K562 (cell line): ENCODE measurements at regions not wholly inside any gene's neighbourhood (a gene's known extent, or its start where the extent isn't known, plus 50 kb on each side); places are given as distances from the start of the nearest gene placed in this dataset.

Source experiments
- CHCHD3 ChIP-seq: fragments of 250-450 bp; sonication (Bioruptor Pico); IDR thresholded peaks from 2 replicates; pipeline ENCODE4 v2.1.2; 2022; ENCODE audit warnings: mild to moderate bottlenecking
- DNMT1 ChIP-seq: fragments of 450-650 bp; IDR thresholded peaks from 2 replicates; pipeline ENCODE4 v1.6.1; 2016; ENCODE audit warnings: antibody characterized with exemption, mild to moderate bottlenecking
- JUNB ChIP-seq: fragments of 450-650 bp; formaldehyde crosslinking; conservative IDR thresholded peaks from 2 replicates; pipeline ENCODE4 v1.4.0; 2020; ENCODE audit warnings: mild to moderate bottlenecking
- MAFF ChIP-seq: IDR thresholded peaks from 2 replicates; pipeline ENCODE4 v1.6.1; 2012; ENCODE audit warnings: low read length, improper control_type of control experiment
- MCM3 ChIP-seq: fragments of 450-650 bp; IDR thresholded peaks from 2 replicates; pipeline ENCODE4 v1.6.1; 2016
- NR2F6 ChIP-seq: fragments of 450-650 bp; formaldehyde crosslinking; IDR thresholded peaks from 2 replicates; pipeline ENCODE4 v1.4.0; 2020; ENCODE audit warnings: mild to moderate bottlenecking
- PCBP2 ChIP-seq: fragments of 200-400 bp; formaldehyde crosslinking; IDR thresholded peaks from 2 replicates; pipeline ENCODE4 v1.6.1; 2018; ENCODE audit warnings: low read length, low read depth, mild to moderate bottlenecking, moderate library complexity; ENCODE audit not compliant: poor library complexity, severe bottlenecking
- POLR2G ChIP-seq: fragments of 200-400 bp; formaldehyde crosslinking; IDR thresholded peaks from 2 replicates; pipeline ENCODE4 v1.6.1; 2017; ENCODE audit warnings: low read depth, mild to moderate bottlenecking, antibody characterized with exemption, low read length, moderate library complexity
- PTBP1 ChIP-seq: fragments of 200-400 bp; formaldehyde crosslinking; IDR thresholded peaks from 2 replicates; pipeline ENCODE4 v1.6.1; 2017; ENCODE audit warnings: low read depth, low read length
- RNF2 ChIP-seq: sonication (generic); IDR thresholded peaks from 2 replicates; pipeline ENCODE4 v1.6.1; 2016
- SAP30 ChIP-seq: fragments of 200-600 bp; sonication (generic); IDR thresholded peaks from 2 replicates; pipeline ENCODE4 v1.6.1; 2012; ENCODE audit warnings: borderline replicate concordance, low read depth, mild to moderate bottlenecking, moderate library complexity, low read length, control low read depth, inconsistent platforms; ENCODE audit not compliant: insufficient read depth, poor library complexity, severe bottlenecking
- SMC3 ChIP-seq: conservative IDR thresholded peaks from 2 replicates; pipeline ENCODE4 v1.6.1; 2011; ENCODE audit warnings: low read depth, low read length, improper control_type of control experiment; ENCODE audit not compliant: insufficient read depth
- SRSF3 ChIP-seq: fragments of 200-400 bp; formaldehyde crosslinking; IDR thresholded peaks from 2 replicates; pipeline ENCODE4 v1.6.1; 2016; ENCODE audit warnings: mild to moderate bottlenecking, low read length, moderate library complexity; ENCODE audit not compliant: insufficient read depth
- ZNF174 ChIP-seq: fragments of 250-450 bp; sonication (Bioruptor Pico); IDR thresholded peaks from 2 replicates; pipeline ENCODE4 v1.4.0; 2020; ENCODE audit warnings: mild to moderate bottlenecking
- ZNF445 ChIP-seq: fragments of 250-450 bp; sonication (Bioruptor Pico); IDR thresholded peaks from 2 replicates; pipeline ENCODE4 v1.4.0; 2020; ENCODE audit warnings: low read depth, mild to moderate bottlenecking, moderate library complexity
- ZNF75A ChIP-seq: fragments of 450-650 bp; formaldehyde crosslinking; IDR thresholded peaks from 2 replicates; pipeline ENCODE4 v1.4.0; 2020; ENCODE audit warnings: mild to moderate bottlenecking
- ZZZ3 ChIP-seq: fragments of 450-650 bp; IDR thresholded peaks from 2 replicates; pipeline ENCODE4 v1.6.1; 2016; ENCODE audit warnings: antibody characterized with exemption, mild to moderate bottlenecking, moderate library complexity
- TF ChIP-seq, protein P1 (sequence below): fragments of 450-650 bp; IDR thresholded peaks from 2 replicates; pipeline ENCODE4 v1.6.1; 2014; ENCODE audit warnings: low read depth, mild to moderate bottlenecking, moderate library complexity, borderline replicate concordance
- TF ChIP-seq, protein P2 (sequence below): fragments of 250-450 bp; sonication (Bioruptor Pico); IDR thresholded peaks from 2 replicates; pipeline ENCODE4 v1.5.0; 2021; ENCODE audit warnings: mild to moderate bottlenecking, moderate library complexity
- TF ChIP-seq, protein P3 (sequence below): fragments of 250-450 bp; sonication (Bioruptor Pico); IDR thresholded peaks from 2 replicates; pipeline ENCODE4 v1.4.0; 2020; ENCODE audit warnings: mild to moderate bottlenecking
- TF ChIP-seq, protein P4 (sequence below): fragments of 450-650 bp; formaldehyde crosslinking; IDR thresholded peaks from 2 replicates; pipeline ENCODE4 v1.4.0; 2020; ENCODE audit warnings: mild to moderate bottlenecking, mixed read lengths

DNA sequence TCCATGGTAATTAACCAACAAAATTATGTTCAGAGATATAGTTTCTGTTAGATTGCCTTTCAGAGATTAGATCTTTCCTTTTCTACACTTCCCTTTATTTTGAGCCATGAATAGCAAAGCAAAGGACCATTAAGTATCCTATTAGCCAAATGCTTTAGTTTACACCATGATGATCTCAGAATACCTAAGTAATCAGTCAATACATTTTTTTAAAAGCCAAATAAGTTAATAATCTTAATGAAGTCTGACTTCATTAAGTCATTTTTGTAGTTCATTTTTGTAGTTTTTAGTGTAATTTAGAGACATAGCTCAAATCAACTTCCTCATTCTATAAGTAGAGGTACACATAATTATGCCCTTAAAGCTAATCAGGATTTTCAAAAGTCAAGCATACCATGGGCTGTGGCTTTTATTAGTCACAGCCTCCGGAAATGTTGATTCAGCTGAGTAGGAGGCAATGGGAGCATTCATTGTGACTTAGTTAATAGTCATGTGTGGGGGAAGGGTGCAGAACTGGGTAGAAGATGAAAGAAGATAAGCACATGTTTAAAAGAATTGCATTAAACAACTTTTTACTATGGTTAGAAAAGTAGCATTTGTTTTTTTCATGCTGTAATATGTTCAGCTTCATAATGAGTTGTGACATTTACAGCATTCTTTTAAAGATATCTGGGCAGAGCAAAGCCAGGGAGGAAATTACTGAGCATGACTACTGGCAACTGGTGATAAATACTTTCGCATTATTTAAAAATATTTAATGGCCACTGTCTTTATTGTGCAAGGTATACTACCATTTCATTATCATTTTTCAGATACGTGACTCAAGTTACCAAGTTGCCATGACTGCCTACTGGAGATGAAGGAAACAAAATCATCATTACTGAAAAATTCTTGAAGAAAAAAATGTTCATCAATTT is 57.3 kb upstream of the CCDC71L start (continued):
- TF ChIP-seq, protein P1, sequence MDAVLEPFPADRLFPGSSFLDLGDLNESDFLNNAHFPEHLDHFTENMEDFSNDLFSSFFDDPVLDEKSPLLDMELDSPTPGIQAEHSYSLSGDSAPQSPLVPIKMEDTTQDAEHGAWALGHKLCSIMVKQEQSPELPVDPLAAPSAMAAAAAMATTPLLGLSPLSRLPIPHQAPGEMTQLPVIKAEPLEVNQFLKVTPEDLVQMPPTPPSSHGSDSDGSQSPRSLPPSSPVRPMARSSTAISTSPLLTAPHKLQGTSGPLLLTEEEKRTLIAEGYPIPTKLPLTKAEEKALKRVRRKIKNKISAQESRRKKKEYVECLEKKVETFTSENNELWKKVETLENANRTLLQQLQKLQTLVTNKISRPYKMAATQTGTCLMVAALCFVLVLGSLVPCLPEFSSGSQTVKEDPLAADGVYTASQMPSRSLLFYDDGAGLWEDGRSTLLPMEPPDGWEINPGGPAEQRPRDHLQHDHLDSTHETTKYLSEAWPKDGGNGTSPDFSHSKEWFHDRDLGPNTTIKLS: no peak
- TF ChIP-seq NR2F6 (no peak), PTBP1 (no peak), DNMT1 (no peak), JUNB (CRISPR knock-in tag) (no peak), ZNF445 (CRISPR knock-in tag) (no peak), SMC3 (no peak), SAP30 (no peak), SRSF3 (no peak), ZNF75A (CRISPR knock-in tag) (no peak), ZNF174 (CRISPR knock-in tag) (no peak), PCBP2 (no peak), CHCHD3 (CRISPR knock-in tag) (no peak), MAFF (peak; percentile 64; the same call in 1 of the 2 replicates), ZZZ3 (no peak), POLR2G (no peak), RNF2 (peak; percentile 99), MCM3 (no peak)
- TF ChIP-seq, protein P2, sequence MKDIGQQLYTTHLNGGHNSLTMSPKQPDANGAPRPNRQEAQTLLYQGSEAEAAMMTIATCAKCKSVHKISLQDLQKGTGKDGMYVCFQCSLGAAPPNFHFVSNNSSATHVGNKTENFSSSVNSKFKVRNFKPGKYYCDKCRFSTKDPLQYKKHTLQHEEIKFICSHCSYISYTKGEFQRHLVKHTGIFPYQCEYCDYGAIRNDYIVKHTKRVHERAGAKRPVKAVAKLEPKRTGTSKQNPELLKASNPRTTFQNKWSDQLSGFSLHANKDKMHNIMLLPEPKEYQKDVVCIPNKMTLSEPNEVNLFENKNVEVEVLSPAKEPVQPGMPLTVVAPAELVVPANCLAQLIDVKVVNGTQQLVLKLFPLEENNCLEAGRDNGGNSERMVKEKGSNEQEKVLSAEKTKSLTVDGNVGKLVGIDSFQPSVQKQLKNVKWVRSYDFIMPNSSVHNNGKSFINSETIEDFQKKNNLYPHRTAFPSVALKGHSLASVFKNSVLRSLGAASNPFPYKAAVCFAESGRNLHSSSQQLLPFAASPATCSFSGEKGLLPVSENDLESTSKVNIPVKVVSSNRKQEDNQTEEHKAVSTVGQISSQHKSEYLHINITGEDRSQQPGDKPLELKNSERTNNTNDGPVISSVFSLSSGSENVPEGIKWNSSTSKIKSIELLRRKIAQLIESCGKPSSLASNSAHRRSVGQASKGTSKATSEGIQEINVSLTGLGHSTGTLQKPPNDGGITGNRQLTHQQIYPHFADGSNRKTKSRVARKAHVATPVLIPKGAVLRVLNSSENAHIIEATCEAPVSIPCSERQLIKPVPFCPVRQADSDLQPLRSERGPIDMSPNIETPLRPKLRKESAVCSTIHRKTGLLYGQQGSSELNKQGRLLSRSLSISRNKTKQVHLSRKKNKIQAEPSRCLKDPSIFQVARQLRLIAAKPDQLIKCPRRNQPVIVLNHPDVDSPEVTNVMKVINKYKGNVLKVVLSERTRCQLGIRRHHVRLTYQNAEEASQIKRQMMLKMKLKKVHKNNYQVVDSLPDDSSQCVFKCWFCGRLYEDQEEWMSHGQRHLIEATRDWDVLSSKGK: no peak
- TF ChIP-seq, protein P3, sequence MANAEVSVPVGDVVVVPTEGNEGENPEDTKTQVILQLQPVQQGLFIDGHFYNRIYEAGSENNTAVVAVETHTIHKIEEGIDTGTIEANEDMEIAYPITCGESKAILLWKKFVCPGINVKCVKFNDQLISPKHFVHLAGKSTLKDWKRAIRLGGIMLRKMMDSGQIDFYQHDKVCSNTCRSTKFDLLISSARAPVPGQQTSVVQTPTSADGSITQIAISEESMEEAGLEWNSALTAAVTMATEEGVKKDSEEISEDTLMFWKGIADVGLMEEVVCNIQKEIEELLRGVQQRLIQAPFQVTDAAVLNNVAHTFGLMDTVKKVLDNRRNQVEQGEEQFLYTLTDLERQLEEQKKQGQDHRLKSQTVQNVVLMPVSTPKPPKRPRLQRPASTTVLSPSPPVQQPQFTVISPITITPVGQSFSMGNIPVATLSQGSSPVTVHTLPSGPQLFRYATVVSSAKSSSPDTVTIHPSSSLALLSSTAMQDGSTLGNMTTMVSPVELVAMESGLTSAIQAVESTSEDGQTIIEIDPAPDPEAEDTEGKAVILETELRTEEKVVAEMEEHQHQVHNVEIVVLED (CRISPR knock-in tag): no peak
- TF ChIP-seq, protein P4, sequence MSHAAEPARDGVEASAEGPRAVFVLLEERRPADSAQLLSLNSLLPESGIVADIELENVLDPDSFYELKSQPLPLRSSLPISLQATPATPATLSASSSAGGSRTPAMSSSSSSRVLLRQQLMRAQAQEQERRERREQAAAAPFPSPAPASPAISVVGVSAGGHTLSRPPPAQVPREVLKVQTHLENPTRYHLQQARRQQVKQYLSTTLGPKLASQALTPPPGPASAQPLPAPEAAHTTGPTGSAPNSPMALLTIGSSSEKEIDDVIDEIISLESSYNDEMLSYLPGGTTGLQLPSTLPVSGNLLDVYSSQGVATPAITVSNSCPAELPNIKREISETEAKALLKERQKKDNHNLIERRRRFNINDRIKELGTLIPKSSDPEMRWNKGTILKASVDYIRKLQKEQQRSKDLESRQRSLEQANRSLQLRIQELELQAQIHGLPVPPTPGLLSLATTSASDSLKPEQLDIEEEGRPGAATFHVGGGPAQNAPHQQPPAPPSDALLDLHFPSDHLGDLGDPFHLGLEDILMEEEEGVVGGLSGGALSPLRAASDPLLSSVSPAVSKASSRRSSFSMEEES: no peak
